ENCODE measurements at regions not wholly inside any gene's neighbourhood (a gene's known extent, or its start where the extent isn't known, plus 50 kb on each side); places are given as distances from the start of the nearest gene placed in this dataset.
A peak's percentile ranks its signal among the peaks of the same experiment; 100 is the strongest.
"Not testable (repeated sequence)": the region's sequence is repeated elsewhere in the genome, so short reads cannot be mapped to it uniquely, and the experiment has no call there.

DNA sequence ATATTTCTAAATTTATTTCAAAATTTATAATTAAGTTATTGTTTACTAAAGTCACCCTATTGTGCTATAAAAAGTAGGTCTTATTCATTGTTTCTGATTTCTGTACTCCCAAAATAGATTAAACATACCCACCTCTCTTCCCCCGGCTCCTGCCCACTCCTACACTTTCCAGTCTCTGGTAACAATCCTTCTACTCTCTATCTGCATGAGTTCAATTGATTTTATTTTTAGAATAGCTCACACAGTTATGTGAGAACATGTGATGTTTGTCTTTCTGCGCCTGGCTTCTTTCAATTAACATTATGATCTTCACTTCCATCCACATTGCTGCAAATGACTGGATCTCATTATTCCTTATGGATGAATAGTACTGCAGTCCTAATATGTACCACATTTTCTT lies 269.3 kb downstream of the ACTRT1 start:
- DNase-seq = no peak

DNA sequence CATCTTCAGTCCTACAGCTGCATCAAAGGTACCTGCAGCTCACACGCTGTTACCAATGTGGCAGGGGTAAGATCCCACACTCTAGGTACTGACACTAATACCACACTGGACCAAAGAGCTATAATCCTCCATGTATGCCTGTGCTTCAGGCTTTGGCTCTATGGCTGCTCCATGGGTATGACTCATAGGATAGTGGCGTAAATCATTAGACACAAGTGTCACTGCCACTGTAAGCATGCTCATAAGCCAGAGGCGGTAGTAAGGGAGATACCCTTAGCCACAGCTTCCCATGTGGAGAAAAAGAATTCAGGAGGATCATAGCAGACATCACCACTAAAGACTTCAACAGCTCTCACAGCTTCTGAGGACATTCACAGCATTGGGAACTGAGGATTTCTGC lies 287.5 kb downstream of the ACTRT1 start:
- no peak for DNase-seq

DNA sequence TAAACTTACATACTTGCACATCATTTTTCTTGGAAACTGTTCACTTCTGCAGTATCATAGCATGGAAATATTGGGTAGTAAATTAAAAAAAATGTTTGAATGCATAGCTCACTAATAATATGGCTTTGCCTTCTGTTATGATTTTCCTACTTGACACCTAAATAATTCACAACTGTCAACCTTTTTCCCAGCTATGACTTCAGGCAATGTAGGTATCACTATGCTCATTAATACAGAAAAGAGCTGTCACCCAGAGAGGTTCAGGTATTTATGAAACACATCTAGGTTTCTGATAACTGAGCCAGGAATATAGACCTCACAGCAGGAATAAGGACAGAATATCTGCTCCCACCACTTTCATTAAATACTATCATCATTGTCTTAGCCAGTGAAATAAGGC lies 289.5 kb downstream of the ACTRT1 start:
- no peak for DNase-seq

DNA sequence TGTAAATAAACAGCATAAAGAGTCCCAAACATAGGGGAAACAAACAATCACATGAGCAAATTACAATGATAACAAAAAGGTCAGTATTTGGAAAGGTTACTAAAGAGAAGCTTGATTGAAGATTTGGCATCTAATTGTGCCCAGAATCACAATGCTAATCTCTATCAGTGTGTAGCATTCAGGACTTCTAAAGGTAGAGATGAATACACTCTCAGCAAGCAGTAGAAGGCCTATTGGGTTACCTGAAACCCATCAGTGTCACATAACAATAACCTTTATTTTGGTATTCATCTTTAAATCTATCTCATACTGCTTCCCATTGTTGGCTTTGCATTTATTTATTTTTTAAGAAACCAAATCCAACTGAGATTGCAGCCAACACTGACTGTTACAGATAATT lies 319.5 kb downstream of the ACTRT1 start:
- no peak for DNase-seq

DNA sequence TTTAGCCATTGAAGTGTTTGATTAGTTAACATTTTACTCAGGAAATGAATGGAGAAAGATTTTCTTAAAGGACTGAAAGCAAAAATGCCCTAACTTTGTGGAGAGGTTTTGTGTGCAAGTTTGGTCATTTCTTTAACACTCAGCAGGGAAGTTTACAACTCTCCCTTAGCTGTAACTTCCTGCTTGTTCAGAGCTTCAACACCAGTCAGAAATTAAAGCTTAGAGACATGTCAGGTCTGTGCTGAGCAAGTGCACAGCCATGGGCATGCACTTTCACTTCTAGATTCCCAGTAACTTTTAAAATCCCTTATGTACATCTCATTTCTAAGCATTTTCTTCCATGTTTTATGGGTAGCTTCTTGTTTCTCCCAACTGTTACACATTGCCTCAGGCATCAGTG lies 326.0 kb downstream of the ACTRT1 start:
- no peak for DNase-seq

DNA sequence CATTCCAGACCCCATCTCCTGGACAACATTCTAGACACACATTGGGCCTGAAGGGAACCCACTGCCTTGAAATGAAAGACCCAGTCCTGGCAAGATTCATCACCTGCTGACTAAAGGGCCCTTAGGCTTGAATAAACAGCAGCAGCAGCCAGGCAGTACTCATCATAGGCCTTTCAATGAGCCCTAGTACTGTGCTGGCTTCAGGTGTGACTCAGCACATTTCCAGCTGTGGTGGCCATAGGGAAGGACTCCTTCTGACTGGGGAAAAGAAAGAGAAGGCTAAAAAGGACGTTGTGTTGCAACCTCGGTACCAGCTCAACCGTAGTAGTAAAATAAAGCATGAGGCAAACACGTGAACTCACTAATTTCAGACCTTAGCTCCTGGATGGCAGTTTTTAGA lies 344.0 kb downstream of the ACTRT1 start:
- peak; percentile 33 for DNase-seq

- DNase-seq = no peak
Measured at GRCh38 chrX:127702527-127702926, 349.7 kb downstream of the ACTRT1 start.

GRCh38 chrX:127662942-127663341 lies 389.3 kb downstream of the ACTRT1 start:
- not testable (repeated sequence) for DNase-seq

DNA sequence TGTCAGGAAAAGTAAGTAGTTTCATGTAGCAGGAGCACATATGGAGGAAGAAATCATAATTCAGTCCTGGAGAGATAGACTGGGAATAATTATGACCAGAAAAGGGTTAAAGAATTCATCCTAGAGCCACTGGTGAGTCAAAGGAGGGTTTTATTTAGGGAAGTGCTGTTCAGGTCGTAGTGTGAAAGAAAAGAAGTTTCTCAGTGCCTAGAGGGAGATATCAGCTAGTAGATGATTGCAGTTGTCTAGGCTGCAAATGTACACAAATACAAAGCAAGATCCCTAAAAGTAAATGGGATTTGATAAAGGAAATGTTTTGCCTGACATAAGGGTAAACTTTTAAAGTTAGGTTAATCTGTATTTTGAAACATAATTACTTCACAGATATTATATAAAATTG lies 403.2 kb downstream of the ACTRT1 start:
- no peak for DNase-seq

DNA sequence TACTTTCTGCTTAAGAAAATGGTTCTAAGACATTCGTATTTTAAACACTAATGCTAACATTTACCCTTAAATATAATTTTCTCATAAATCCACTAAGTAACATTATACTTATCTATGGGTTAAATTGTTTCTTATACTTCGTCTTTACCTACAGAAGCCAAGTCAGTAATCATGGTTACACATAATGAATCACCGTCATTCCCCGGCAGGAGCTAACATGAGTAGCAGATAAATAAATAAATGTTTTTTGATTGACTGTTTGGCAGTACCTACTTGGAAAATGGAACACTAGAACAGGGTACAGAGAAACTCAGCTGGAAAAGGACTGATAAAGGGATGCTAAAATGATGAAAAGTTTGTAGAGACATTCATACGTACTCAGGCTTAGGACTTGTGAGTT lies 430.4 kb downstream of the ACTRT1 start:
- DNase-seq = no peak

- DNase-seq = no peak
Measured at GRCh38 chrX:127606590-127606989, 445.6 kb downstream of the ACTRT1 start.

DNA sequence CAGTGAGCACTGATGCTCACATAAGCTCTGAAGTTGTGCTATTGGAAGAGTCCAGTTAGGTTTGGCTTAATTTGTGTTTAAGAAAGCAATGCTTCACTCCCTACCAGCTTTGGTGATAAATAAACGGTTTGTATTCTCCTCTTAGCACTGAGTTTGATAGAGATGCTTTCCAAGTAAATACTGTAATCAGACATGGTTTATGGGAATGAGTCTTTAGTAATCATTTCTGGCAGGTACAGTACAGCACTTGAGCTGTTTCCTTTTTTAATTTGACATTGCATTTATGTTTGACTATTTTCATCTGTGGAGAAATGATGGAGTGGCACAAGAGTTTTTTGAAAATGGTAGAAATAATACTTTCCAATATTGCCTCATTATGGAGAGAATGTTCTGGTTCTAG lies 455.3 kb downstream of the ACTRT1 start:
- DNase-seq = no peak

GRCh38 chrX:127578395-127578794 lies 473.8 kb downstream of the ACTRT1 start:
- peak; percentile 7 for DNase-seq

GRCh38 chrX:127577884-127578283 lies 474.3 kb downstream of the ACTRT1 start:
- no peak for DNase-seq

DNA sequence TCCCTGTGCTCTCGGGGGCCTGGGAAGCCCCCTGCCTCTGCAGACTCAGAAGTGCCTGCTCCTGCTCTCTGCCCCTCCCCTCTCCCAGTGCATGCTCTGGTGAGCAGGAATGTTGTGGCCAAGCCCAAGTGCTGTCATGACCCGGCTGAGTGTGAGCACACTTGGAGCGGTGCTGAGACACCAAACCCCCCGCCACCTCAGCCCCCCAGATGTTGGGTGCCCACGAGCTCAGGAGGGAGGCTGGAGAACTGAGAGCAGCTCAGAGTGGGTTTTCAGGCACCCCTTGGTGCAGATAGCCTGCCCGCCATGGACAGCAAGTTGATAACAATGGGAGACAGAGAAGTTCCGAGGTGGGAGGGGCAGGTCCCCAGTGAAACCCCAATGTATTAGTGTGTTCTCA lies 477.4 kb downstream of the ACTRT1 start:
- no peak for DNase-seq

GRCh38 chrX:127572471-127572870 lies 479.7 kb downstream of the ACTRT1 start:
- no peak for DNase-seq

GRCh38 chrX:127571834-127572233 lies 480.4 kb downstream of the ACTRT1 start:
- no peak for DNase-seq

DNA sequence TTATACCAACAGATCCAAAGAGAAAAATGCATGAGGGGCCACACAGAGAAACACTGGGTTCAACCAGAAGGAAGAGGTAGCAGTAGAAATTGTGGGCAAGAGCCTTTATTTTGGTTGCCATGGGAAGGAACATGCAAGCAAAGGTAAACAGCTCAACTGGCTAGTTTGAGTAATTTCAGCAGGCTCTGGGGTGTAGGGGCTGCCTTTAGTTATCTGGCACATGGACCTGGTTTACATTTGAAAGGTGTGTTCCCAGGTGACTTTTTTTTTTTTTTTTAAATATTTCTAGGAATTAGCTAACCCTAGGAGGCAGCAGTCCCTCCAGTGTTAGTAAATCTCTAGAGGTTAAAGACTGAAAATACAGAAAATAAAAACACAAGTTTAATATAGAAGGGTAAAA lies 481.9 kb downstream of the ACTRT1 start:
- DNase-seq = no peak

DNA sequence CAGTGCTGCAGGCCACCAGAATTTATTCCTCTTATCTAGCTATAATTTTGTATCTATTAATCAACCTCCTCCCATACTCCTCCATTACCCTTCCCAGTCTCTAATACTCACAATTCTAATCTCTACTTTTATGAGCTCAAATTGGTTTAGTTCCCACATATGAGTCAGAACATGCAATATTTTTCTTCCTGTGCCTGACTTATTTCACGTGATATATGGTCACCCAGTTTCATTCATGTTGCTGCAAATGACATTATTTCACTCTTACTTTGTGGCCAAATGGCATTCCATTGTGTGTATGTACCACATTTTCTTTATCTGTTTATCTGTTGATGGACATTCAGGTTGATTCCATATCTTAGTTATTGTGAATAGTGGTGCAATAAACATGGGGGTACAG lies 483.5 kb downstream of the ACTRT1 start:
- no peak for DNase-seq

DNA sequence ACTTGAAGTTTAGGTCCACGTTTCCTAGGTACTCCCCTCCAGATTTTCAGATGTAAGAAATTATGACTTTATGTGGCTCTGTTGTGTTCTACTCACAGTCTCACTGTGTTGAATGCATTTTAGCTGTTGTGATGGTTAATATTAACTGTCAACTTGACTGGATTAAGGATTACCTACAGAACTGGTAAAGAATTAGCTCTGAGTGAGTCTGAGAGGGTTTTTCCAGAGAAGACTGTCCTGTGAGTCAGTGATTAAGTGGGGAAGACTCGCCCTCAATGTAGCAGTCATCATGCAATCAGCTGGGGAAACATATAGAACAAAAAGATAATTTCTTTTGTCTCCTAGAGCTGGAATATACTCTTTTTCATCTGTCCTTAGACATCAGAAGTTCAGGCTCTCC lies 493.4 kb downstream of the ACTRT1 start:
- no peak for DNase-seq

DNA sequence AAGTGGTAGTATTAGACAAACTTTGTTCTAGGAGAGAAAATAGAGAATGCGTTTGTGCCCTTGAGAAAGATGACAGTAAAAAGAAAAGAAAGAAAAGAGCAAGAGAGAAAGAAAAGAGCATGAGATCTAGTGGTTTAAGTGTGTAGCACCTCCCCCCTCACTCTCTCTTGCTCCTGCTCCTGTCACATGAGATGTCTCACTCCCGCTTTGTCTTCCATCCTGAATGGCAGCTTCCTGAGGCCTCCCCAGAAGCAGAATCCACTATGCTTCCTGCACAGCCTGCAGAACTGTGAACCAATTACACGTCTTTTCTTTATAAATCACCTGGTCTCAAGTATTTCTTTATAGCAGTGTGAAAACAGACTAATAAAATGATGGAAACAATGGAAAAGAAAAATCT lies 499.6 kb downstream of the ACTRT1 start:
- DNase-seq = no peak

GRCh38 chrX:127519323-127519722 lies 532.9 kb downstream of the ACTRT1 start:
- DNase-seq = no peak

DNA sequence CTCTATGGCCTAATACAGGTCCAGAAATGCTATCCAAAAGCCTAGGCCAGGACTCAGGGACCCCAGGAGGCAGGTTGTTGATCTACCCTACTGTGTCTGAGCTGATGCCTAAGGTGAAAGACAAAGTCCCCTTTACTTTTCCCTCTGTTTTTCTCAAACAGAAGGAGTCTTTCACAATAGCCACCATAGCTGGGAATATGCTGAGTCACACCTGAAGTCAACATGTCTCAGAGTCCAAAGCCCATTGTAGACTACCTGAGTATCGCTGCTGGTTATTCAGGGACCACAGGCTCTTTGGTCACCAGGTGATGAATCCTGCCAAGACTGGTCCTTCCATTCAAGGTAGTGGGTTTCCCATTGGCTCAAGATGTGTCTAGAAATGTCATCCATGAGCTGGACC lies 562.2 kb downstream of the ACTRT1 start:
- no peak for DNase-seq

- DNase-seq = no peak
Measured at GRCh38 chrX:127466211-127466610, 586.0 kb downstream of the ACTRT1 start.

GRCh38 chrX:127459790-127460189 lies 592.4 kb downstream of the ACTRT1 start:
- DNase-seq = no peak

GRCh38 chrX:127457161-127457560 lies 595.0 kb downstream of the ACTRT1 start:
- no peak for DNase-seq
